T-cell (primary cell): ENCODE measurements at regions not wholly inside any gene's neighbourhood (a gene's known extent, or its start where the extent isn't known, plus 50 kb on each side); places are given as distances from the start of the nearest gene placed in this dataset.

Experiments used
- ATAC-seq, 4 experiments: fragments of 200-7000 bp in 3 of 4; fragments of 150-1000 bp in 1 of 4; cut with Tn5 transposase; replicated peaks in 1 of 4; 1 replicate in 3 of 4; 2 replicates in 1 of 4; pipeline ENCODE4 v1.10.0; 2021; ENCODE audit warnings: moderate library complexity in 3 of 4, mild to moderate bottlenecking in 2 of 4, moderate number of reproducible peaks in 1 of 4
- CTCF ChIA-PET, 2 donors: fragments of 300-600 bp; sonication (Branson Sonifier 250); formaldehyde crosslinking; loops; one replicate each; lab custom pipeline; 2022; ENCODE audit warnings: antibody characterized with exemption in 2 of 2; lab: Charles Lee
- POLR2A ChIA-PET, 2 donors: fragments of 300-600 bp; sonication (Branson Sonifier 250); formaldehyde crosslinking; loops; one replicate each; lab custom pipeline; 2022; ENCODE audit warnings: antibody characterized with exemption in 2 of 2; lab: Charles Lee
- DNase-seq, 35 experiments: peaks; one replicate each; pipeline versions ENCODE4 v3.0.0 to v3.0.0-alpha.2; 2013 to 2023
- H3K27ac ChIP-seq: one replicate; pipeline ENCODE4 v1.5.1; 2013; ENCODE audit warnings: low read length
- H3K27me3 ChIP-seq, 2 experiments: replicated peaks in 1 of 2; 1 replicate in 1 of 2; 2 replicates in 1 of 2; pipeline versions ENCODE4 v1.6.1 to v1.7.0; 2013; ENCODE audit warnings: low read length in 1 of 2, mixed read lengths in 1 of 2; ENCODE audit not compliant: control insufficient read depth in 2 of 2, insufficient read depth in 2 of 2; ENCODE audit errors: extremely low read depth in 1 of 2
- H3K36me3 ChIP-seq, 2 donors: 1 replicate in 1 of 2; 2 replicates in 1 of 2; pipeline versions ENCODE4 v1.6.1 to v1.7.0; 2013; ENCODE audit warnings: low read length in 1 of 2; ENCODE audit not compliant: control insufficient read depth in 2 of 2, insufficient read depth in 1 of 2; ENCODE audit errors: extremely low read depth in 1 of 2
- H3K4me1 ChIP-seq, 2 experiments: 1 replicate in 1 of 2; 2 replicates in 1 of 2; pipeline versions ENCODE4 v1.6.1 to v1.7.0; 2013; ENCODE audit warnings: low read length in 2 of 2, mixed read lengths in 1 of 2; ENCODE audit not compliant: insufficient read depth in 2 of 2, control insufficient read depth in 1 of 2; ENCODE audit errors: extremely low read depth in 1 of 2
- H3K4me3 ChIP-seq, 2 donors: 1 replicate in 1 of 2; 2 replicates in 1 of 2; pipeline versions ENCODE4 v1.5.1 to v1.7.0; 2013; ENCODE audit warnings: mild to moderate bottlenecking in 2 of 2, low read length in 1 of 2, moderate library complexity in 1 of 2; ENCODE audit not compliant: control insufficient read depth in 1 of 2; ENCODE audit errors: extremely low read depth in 1 of 2
- H3K9me3 ChIP-seq: 2 replicates; pipeline ENCODE4 v1.7.0; 2013
- H3K27ac Mint-ChIP-seq, 2 donors: one replicate each; pipeline ENCODE4 v1.8.0; 2020 to 2021; ENCODE audit warnings: mild to moderate bottlenecking in 2 of 2, mixed read lengths in 2 of 2
- H3K27me3 Mint-ChIP-seq, 2 donors: one replicate each; pipeline ENCODE4 v1.8.0; 2021 to 2022; ENCODE audit warnings: mixed read lengths in 2 of 2
- H3K36me3 Mint-ChIP-seq: one replicate; pipeline ENCODE4 v1.8.0; 2021; ENCODE audit warnings: mixed read lengths
- H3K4me1 Mint-ChIP-seq, 3 donors: one replicate each; pipeline ENCODE4 v1.8.0; 2020 to 2022; ENCODE audit warnings: mixed read lengths in 3 of 3, mild to moderate bottlenecking in 1 of 3
- H3K4me3 Mint-ChIP-seq, 3 donors: one replicate each; pipeline ENCODE4 v1.8.0; 2020 to 2022; ENCODE audit warnings: mild to moderate bottlenecking in 3 of 3, mixed read lengths in 3 of 3, moderate library complexity in 3 of 3
- H3K9me3 Mint-ChIP-seq, 3 donors: one replicate each; pipeline ENCODE4 v1.8.0; 2020 to 2022; ENCODE audit warnings: mixed read lengths in 3 of 3
- WGBS: methylation state at CpG from one replicate; pipeline ENCODE4 v1.1.5; 2013; ENCODE audit warnings: missing lambda C conversion rate; ENCODE audit not compliant: insufficient coverage; 5-methylcytosine and 5-hydroxymethylcytosine counted together

DNA sequence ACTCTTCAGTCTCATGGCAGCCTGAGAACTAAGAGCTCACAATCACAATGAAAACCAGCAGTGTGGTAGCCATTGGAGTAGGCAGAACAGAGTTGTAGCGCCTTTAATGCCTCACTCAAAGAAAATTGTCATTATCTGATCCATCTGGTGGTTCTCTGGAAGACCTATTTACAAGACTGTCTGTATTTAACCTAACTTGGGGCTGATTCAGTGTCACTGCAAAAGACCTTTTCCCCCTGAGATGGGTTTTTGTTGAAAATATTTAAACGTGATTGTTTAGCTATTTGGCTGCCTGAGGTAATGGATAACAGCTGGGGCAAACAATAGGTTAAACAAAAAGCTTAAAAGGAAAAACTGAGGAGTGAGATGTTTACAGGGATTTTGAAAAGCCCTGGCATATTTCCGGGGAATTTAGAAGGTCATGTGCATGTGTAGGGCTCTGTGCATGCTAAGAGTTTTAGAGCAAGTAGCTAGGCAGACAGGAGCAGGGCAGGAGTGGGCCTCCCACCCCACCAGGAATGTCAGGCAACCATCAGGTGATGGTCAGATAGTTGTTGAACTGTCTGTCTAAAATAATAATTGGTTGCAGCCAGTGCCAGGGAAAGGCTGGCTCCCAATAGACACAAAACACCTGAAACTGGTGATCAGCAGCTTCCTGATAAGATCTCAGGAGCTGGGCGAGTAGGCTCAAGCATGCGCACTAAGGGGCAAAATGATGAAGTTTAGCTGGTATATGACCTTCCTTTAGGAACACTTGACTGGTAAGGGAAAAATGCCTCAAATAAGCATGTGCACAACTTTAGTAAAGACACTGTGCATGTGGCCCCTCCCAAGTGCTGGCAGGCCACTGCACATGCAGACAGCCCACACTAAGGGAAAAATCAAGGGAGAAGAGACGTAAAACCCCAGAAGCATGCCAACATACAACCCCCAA lies 70.8 kb upstream of the AKIRIN2 start:
- H3K9me3 ChIP-seq: no peaks in the 10 kb centered on the region
- no peak overlapping the region for H3K4me3 ChIP-seq
- no peaks in the 10 kb centered on the region for H3K9me3 Mint-ChIP-seq
- H3K27me3 Mint-ChIP-seq: peaks cover 0 to 1% of the 10 kb centered on the region in 2 donors
- no peaks in the 10 kb centered on the region for H3K27me3 ChIP-seq
- CTCF ChIA-PET: no interaction called here
- H3K4me3 Mint-ChIP-seq: no peak overlapping the region
- H3K36me3 ChIP-seq: no peaks in the 10 kb centered on the region
- 88% methylated on average over 3 of the region's 6 CpGs for WGBS
- DNase-seq (no peak), ATAC-seq (no peak)
- no peak overlapping the region for H3K27ac Mint-ChIP-seq
- H3K4me1 ChIP-seq: no peaks in the 10 kb centered on the region
- H3K27ac ChIP-seq: no peak overlapping the region
- no peaks in the 10 kb centered on the region for H3K4me1 Mint-ChIP-seq
- H3K36me3 Mint-ChIP-seq: peaks cover 3% of the 10 kb centered on the region
- POLR2A ChIA-PET: interaction anchor here in 1 of 2 donors (0.6 kb wide), 1 partner anchor 20 kb away, joined by 5 read pairs; no protein-coding TSS in a partner anchor

DNA sequence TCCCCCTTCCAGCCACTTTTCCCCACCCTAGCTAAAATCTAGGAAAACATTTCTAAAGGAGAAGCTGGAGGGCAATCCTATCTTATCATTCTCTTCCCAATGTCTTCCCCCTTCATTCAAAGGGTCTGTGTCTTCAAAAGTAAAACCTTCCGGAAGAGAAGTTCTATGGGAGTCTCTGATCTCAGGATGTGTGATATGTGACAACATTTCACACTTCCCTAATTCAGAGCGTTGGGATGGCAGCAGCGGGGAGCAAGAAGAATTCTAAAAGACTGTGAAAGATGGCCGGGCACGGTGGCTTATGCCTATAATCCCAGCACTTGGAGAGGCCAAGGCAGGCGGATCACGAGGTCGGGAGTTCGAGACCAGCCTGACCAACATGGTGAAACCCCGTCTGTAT lies 65.4 kb upstream of the AKIRIN2 start:
- H3K9me3 ChIP-seq: no peaks in the 10 kb centered on the region
- no peak overlapping the region for H3K4me3 ChIP-seq
- Mint-ChIP-seq H3K4me1 (no peaks in the 10 kb centered on the region), H3K27me3 (no peaks in the 10 kb centered on the region), H3K27ac (no peak overlapping the region), H3K4me3 (no peak overlapping the region), H3K36me3 (no peaks in the 10 kb centered on the region), H3K9me3 (no peaks in the 10 kb centered on the region)
- CTCF ChIA-PET: interaction anchor here in 1 of 2 donors (0.7 kb wide), 1 partner anchor 428 kb away, joined by 4 read pairs; no protein-coding TSS in a partner anchor
- ATAC-seq (no peak), DNase-seq (no peak)
- H3K4me1 ChIP-seq: no peaks in the 10 kb centered on the region
- H3K27me3 ChIP-seq: no peaks in the 10 kb centered on the region
- H3K27ac ChIP-seq: no peak overlapping the region
- H3K36me3 ChIP-seq: no peaks in the 10 kb centered on the region
- POLR2A ChIA-PET: no interaction called here
- 97% methylated on average over 9 of the region's 10 CpGs for WGBS

DNA sequence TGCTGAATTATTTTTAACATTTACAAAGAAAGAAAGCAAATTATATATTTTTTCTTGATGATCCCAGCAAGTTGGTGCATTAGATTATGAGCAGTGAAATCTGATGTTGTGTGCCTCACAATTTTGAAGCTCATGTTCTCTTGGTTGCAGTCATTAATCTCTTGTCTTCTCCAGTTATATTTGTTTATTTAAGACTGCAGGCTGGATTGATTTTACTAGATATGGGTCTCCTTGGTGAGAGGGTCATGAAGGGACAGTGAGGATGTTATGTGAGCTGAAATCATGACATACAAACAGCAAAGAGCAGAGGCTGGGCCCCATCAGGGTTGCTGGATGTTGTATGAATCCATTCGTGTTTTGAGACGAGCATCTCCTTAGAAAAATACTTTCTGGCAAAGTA lies 64.2 kb upstream of the AKIRIN2 start:
- H3K27ac ChIP-seq: no peak overlapping the region
- H3K4me1 ChIP-seq: no peaks in the 10 kb centered on the region
- ATAC-seq (no peak), DNase-seq (no peak)
- no peaks in the 10 kb centered on the region for H3K27me3 ChIP-seq
- H3K9me3 ChIP-seq: no peaks in the 10 kb centered on the region
- Mint-ChIP-seq H3K4me1 (no peaks in the 10 kb centered on the region), H3K36me3 (no peaks in the 10 kb centered on the region), H3K4me3 (no peak overlapping the region), H3K27me3 (no peaks in the 10 kb centered on the region), H3K9me3 (no peaks in the 10 kb centered on the region), H3K27ac (no peak overlapping the region)
- H3K4me3 ChIP-seq: no peak overlapping the region
- ChIA-PET POLR2A (interaction anchor here in 1 of 2 donors (0.5 kb wide), 1 partner anchor 75 kb away, joined by 8 read pairs; no protein-coding TSS in a partner anchor), CTCF (interaction anchor here in 1 of 2 donors (0.6 kb wide), 1 partner anchor 365 kb away, joined by 3 read pairs; no protein-coding TSS in a partner anchor)
- no peaks in the 10 kb centered on the region for H3K36me3 ChIP-seq
- no CpG with 5 or more reads among the region's 2 CpGs for WGBS

DNA sequence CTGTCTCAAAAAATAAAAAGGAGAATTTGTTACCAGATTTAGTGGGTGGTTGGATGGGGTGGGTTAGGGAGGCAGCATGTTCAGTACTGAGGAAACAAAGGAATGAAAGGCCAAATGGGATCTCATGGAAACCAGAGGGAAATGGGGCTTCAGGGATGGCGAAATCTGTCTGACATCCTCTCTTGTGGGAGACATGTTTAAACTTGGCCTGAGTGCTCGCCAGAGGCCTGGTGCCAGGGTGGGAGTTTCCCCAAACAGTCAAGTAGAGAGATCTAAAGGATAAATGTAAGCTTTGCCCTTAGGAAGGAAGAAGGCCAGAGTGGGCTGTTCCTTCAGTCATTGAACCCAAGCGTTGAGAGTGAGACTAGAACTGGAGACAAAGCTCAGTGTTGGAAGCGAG lies 61.9 kb upstream of the AKIRIN2 start:
- H3K4me1 ChIP-seq: no peaks in the 10 kb centered on the region
- no peak overlapping the region for H3K4me3 ChIP-seq
- H3K27me3 ChIP-seq: no peaks in the 10 kb centered on the region
- Mint-ChIP-seq H3K27me3 (no peaks in the 10 kb centered on the region), H3K9me3 (no peaks in the 10 kb centered on the region), H3K27ac (no peak overlapping the region), H3K4me3 (no peak overlapping the region), H3K4me1 (no peaks in the 10 kb centered on the region), H3K36me3 (no peaks in the 10 kb centered on the region)
- no peaks in the 10 kb centered on the region for H3K9me3 ChIP-seq
- CTCF ChIA-PET: no interaction called here
- H3K27ac ChIP-seq: no peak overlapping the region
- DNase-seq (no peak), ATAC-seq (no peak)
- 94% methylated on average over 4 of the region's 4 CpGs for WGBS
- POLR2A ChIA-PET: no interaction called here
- no peaks in the 10 kb centered on the region for H3K36me3 ChIP-seq

DNA sequence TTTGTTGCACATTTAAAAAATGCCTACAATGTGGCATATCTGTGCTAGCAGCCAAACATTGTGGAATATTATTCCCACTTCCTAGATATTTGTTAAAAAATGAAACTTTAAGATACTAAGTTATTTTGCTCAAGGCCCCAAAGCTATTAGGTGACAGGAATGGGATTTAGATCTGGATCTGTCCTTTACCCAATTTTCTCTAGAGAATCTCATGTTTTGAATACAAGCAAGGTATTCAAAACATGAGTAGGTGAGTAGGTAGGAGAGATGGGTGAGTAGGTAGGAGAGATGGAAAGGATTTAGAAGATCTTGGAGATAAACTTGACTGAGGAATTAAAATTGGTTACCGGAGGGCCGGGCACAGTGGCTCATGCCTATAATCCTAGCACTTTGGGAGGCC lies 61.2 kb upstream of the AKIRIN2 start:
- Histone ChIP-seq H3K4me1 (no peaks in the 10 kb centered on the region), H3K4me3 (no peak overlapping the region), H3K36me3 (no peaks in the 10 kb centered on the region), H3K27ac (no peak overlapping the region), H3K9me3 (no peaks in the 10 kb centered on the region), H3K27me3 (no peaks in the 10 kb centered on the region)
- CTCF ChIA-PET: no interaction called here
- Mint-ChIP-seq H3K27me3 (no peaks in the 10 kb centered on the region), H3K9me3 (no peaks in the 10 kb centered on the region), H3K4me1 (no peaks in the 10 kb centered on the region), H3K36me3 (no peaks in the 10 kb centered on the region), H3K27ac (no peak overlapping the region), H3K4me3 (no peak overlapping the region)
- POLR2A ChIA-PET: no interaction called here
- ATAC-seq (no peak), DNase-seq (no peak)
- WGBS: 100% methylated on average over 2 of the region's 2 CpGs

DNA sequence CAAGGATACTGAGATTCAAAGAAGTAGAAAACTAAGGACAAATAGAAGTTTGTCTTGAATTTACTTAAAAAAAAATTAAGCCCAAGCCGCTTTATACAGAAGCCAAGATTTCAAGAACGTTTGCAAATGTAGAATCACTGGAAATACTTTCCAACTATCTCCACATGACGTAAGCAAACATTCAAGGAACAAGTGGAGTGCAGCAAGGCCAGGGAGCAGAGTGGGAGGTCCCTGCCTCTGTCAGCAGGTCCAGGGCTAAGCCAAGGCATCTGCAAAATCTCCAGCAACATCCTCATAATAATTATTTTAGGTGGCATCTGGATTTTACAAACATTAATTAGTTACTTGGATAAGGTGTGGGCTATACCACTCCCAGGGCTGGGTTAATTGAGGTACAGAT lies 60.1 kb upstream of the AKIRIN2 start:
- H3K4me3 Mint-ChIP-seq: no peak overlapping the region
- no peaks in the 10 kb centered on the region for H3K27me3 ChIP-seq
- H3K4me1 ChIP-seq: peaks cover 0 to 2% of the 10 kb centered on the region in 2 experiments
- no peak overlapping the region for H3K4me3 ChIP-seq
- no peak for ATAC-seq
- H3K27me3 Mint-ChIP-seq: no peaks in the 10 kb centered on the region
- POLR2A ChIA-PET: interaction anchor here in 1 of 2 donors (0.7 kb wide), 1 partner anchor 22 kb away, joined by 3 read pairs; no protein-coding TSS in a partner anchor
- H3K9me3 Mint-ChIP-seq: no peaks in the 10 kb centered on the region
- no peak for DNase-seq
- H3K4me1 Mint-ChIP-seq: peaks cover 0 to 3% (median under 1%) of the 10 kb centered on the region in 3 donors
- no peak overlapping the region for H3K27ac ChIP-seq
- no peaks in the 10 kb centered on the region for H3K36me3 ChIP-seq
- no peak overlapping the region for H3K27ac Mint-ChIP-seq
- H3K36me3 Mint-ChIP-seq: no peaks in the 10 kb centered on the region
- WGBS: 80% methylated on average over 1 of the region's 3 CpGs
- no peaks in the 10 kb centered on the region for H3K9me3 ChIP-seq
- CTCF ChIA-PET: no interaction called here
